Mesendoderm (in vitro differentiated cells): ENCODE measurements at regions not wholly inside any gene's neighbourhood (a gene's known extent, or its start where the extent isn't known, plus 50 kb on each side); places are given as distances from the start of the nearest gene placed in this dataset.
A peak's percentile ranks its signal among the peaks of the same experiment; 100 is the strongest.
"Not testable (repeated sequence)": the region's sequence is repeated elsewhere in the genome, so short reads cannot be mapped to it uniquely, and the experiment has no call there.

Experiments
- DNase-seq: peaks from one replicate; pipeline ENCODE4 v3.0.0; 2013
- H2AK5ac ChIP-seq: 2 replicates; pipeline ENCODE4 v1.6.1; 2013; ENCODE audit warnings: low read length, inconsistent platforms
- H2BK120ac ChIP-seq: 2 replicates; pipeline ENCODE4 v1.6.1; 2013; ENCODE audit warnings: low read depth, mild to moderate bottlenecking, low read length, moderate library complexity, mixed read lengths
- H2BK15ac ChIP-seq: replicated peaks from 2 replicates; pipeline ENCODE4 v1.6.1; 2013; ENCODE audit warnings: low read depth, mild to moderate bottlenecking, moderate library complexity
- H2BK5ac ChIP-seq: 2 replicates; pipeline ENCODE4 v1.6.1; 2013; ENCODE audit warnings: low read length, inconsistent platforms
- H3K18ac ChIP-seq: 2 replicates; pipeline ENCODE4 v1.6.1; 2013; ENCODE audit warnings: mild to moderate bottlenecking, low read length, mixed read lengths
- H3K23ac ChIP-seq: one replicate; pipeline ENCODE4 v1.6.1; 2013; ENCODE audit warnings: low read length
- H3K27ac ChIP-seq: 2 replicates; pipeline ENCODE4 v1.5.1; 2013; ENCODE audit warnings: low read depth, mild to moderate bottlenecking, inconsistent platforms, low read length, moderate library complexity
- H3K27me3 ChIP-seq: 2 replicates; pipeline ENCODE4 v1.6.1; 2013; ENCODE audit warnings: low read length, control low read depth, mild to moderate bottlenecking, inconsistent platforms; ENCODE audit not compliant: insufficient read depth, poor library complexity
- H3K36me3 ChIP-seq: 2 replicates; pipeline ENCODE4 v1.6.1; 2013; ENCODE audit warnings: low read length, inconsistent platforms; ENCODE audit not compliant: control insufficient read depth, insufficient read depth
- H3K4ac ChIP-seq: one replicate; pipeline ENCODE4 v1.6.1; 2013; ENCODE audit warnings: low read depth, mild to moderate bottlenecking, low read length, moderate library complexity
- H3K4me1 ChIP-seq: 2 replicates; pipeline ENCODE4 v1.6.1; 2013; ENCODE audit warnings: low read depth, low read length, inconsistent platforms; ENCODE audit not compliant: control insufficient read depth
- H3K4me2 ChIP-seq: 2 replicates; pipeline ENCODE4 v1.6.1; 2013; ENCODE audit warnings: low read length
- H3K4me3 ChIP-seq: 2 replicates; pipeline ENCODE4 v1.5.1; 2013; ENCODE audit warnings: mild to moderate bottlenecking, low read length
- H3K56ac ChIP-seq: one replicate; pipeline ENCODE4 v1.6.1; 2013; ENCODE audit warnings: low read length
- H3K79me1 ChIP-seq: 2 replicates; pipeline ENCODE4 v1.6.1; 2013; ENCODE audit warnings: low read length, inconsistent platforms
- H3K79me2 ChIP-seq: 2 replicates; pipeline ENCODE4 v1.6.1; 2013; ENCODE audit warnings: mild to moderate bottlenecking, low read length; ENCODE audit not compliant: control insufficient read depth, insufficient read depth
- H3K9ac ChIP-seq: 2 replicates; pipeline ENCODE4 v1.6.1; 2013; ENCODE audit warnings: low read length, inconsistent platforms
- H4K5ac ChIP-seq: one replicate; pipeline ENCODE4 v1.6.1; 2013; ENCODE audit warnings: low read length
- H4K8ac ChIP-seq: one replicate; pipeline ENCODE4 v1.6.1; 2013; ENCODE audit warnings: low read depth, mild to moderate bottlenecking, control low read depth, low read length, moderate library complexity
- WGBS: extraction: QIAGEN DNeasy Blood & Tissue Kit; methylation state at CpG from one replicate; pipeline ENCODE4 v1.1.7; 2013; ENCODE audit warnings: low lambda C conversion rate, missing lambda C conversion rate; ENCODE audit not compliant: insufficient coverage; ENCODE audit errors: extremely low coverage; 5-methylcytosine and 5-hydroxymethylcytosine counted together

DNA sequence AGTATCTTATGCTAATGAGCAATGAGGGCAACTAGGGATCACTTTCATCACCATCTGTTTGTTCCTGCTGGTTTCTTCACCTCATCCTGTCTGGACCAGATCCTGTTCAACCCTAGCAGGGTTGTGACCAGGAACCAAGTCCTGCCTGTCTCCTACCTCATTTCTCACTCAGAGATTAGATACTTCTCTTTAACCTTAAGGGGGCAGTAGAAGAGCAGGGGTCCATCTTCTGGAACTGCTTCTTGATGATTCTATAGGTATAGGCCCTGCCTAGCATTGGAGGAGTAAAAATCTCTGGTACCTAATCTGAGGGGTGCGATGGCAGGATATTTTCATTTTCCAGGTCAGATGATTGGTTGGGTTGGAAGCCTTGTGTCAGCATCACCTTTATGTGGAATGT lies 335.1 kb downstream of the TGIF2LY start:
- not testable (repeated sequence) for H3K27ac ChIP-seq, H2BK120ac ChIP-seq, H3K56ac ChIP-seq, H3K4me2 ChIP-seq, H2BK5ac ChIP-seq, H3K79me2 ChIP-seq, H3K23ac ChIP-seq, H4K5ac ChIP-seq, H3K27me3 ChIP-seq, H3K79me1 ChIP-seq, H3K4me1 ChIP-seq, H3K4ac ChIP-seq, H3K36me3 ChIP-seq, H3K9ac ChIP-seq, H2AK5ac ChIP-seq, H4K8ac ChIP-seq, H2BK15ac ChIP-seq, H3K4me3 ChIP-seq, H3K18ac ChIP-seq
- DNase-seq, result peak; percentile 61
- WGBS, result no CpG with 5 or more reads among the region's 1 CpG
